ENCODE measurements at regions not wholly inside any gene's neighbourhood (a gene's known extent, or its start where the extent isn't known, plus 50 kb on each side); places are given as distances from the start of the nearest gene placed in this dataset.

DNA sequence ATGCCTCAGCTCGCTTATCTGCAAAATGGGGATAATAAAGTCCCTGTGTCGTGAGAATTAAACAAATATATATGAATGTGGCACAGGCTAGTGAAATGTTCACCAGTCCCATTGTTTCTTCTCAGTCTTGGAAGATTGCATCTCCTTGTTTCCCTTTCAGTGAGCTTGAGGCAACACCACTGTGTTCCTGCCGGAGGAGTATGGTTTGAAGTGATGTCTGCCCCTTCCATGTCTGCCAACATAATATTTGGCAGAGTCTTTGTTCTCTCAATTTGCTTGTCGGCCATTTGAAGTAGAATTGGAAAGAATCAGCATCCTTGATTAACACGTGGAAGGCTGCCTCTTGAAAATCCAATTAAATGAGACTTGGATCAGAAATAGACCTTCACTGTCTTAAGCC lies 1088.5 kb upstream of the INTU start:
- TF ChIP-seq, protein P1, sequence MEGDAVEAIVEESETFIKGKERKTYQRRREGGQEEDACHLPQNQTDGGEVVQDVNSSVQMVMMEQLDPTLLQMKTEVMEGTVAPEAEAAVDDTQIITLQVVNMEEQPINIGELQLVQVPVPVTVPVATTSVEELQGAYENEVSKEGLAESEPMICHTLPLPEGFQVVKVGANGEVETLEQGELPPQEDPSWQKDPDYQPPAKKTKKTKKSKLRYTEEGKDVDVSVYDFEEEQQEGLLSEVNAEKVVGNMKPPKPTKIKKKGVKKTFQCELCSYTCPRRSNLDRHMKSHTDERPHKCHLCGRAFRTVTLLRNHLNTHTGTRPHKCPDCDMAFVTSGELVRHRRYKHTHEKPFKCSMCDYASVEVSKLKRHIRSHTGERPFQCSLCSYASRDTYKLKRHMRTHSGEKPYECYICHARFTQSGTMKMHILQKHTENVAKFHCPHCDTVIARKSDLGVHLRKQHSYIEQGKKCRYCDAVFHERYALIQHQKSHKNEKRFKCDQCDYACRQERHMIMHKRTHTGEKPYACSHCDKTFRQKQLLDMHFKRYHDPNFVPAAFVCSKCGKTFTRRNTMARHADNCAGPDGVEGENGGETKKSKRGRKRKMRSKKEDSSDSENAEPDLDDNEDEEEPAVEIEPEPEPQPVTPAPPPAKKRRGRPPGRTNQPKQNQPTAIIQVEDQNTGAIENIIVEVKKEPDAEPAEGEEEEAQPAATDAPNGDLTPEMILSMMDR (IDR thresholded peaks at IDR 0.05 in 4 of 5, conservative IDR thresholded peaks at IDR 0.05 in 1 of 5) = no peak
- TF ChIP-seq POLR2A (IDR thresholded peaks at IDR 0.05) = no peak
